ENCODE measurements at regions not wholly inside any gene's neighbourhood (a gene's known extent, or its start where the extent isn't known, plus 50 kb on each side); places are given as distances from the start of the nearest gene placed in this dataset.

GRCh38 chr5:4420177-4420576 is 720.0 kb upstream of the ADAMTS16 start:
- DNase-seq = no peak

- no peak for DNase-seq
Measured at GRCh38 chr5:4420681-4421080, 719.4 kb upstream of the ADAMTS16 start.

DNA sequence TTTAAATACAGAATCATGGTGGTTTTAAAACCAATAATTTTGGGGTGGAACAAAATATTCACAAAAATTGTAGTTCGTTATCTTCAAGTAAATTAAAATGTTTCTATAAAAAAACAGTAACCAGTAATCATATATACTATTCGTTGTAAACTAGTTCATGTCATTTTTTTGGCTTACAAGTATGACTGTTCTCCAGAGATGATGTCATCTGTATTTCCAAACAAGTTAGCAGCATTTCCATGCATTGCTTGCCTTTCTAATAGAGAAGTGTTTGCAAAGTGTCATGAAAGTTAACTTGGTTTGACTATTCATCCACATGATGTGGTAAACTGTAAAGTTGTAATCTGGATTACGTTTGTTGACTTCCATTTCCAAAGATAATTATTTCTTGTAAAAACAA is 717.9 kb upstream of the ADAMTS16 start:
- no peak for DNase-seq

DNA sequence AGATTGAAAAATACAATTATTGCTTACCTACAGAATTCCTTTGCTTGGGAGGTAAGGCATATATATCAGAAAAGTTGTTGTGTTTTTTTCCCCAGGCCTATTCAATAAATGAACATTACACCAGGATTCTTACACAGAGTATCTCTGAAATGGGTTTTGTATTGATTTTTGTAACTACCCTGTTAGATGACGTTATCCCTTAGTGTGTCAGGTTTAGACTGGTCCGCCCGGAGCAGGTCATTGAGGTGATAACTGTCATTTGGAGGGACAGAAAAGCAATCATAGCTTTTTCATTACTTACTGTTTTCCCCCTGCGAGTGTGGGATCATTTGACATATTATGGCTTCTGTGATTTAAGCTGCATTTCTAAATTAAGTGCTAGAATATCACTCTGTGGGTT is 715.2 kb upstream of the ADAMTS16 start:
- no peak for DNase-seq

- DNase-seq = no peak
Measured at GRCh38 chr5:4440536-4440935, 699.6 kb upstream of the ADAMTS16 start.

DNA sequence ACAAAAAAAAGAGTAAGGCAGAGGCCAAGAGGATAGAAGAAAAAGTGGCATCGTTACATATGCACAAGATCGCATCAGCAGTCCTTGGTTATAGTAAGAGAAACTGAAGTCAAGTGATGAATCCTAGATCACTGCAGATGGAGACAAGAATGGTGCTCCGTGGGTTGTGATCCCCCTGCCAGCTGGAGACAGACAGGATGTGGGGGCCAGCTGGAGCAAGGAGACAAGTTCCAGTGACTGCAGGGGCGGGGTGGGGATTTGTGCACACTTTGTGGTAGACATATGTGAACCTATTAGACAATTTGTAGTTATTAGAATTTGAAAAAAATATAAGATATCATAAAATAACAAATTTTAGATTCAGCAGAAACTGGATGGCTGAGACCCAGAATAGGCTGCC is 697.9 kb upstream of the ADAMTS16 start:
- no peak for DNase-seq

DNA sequence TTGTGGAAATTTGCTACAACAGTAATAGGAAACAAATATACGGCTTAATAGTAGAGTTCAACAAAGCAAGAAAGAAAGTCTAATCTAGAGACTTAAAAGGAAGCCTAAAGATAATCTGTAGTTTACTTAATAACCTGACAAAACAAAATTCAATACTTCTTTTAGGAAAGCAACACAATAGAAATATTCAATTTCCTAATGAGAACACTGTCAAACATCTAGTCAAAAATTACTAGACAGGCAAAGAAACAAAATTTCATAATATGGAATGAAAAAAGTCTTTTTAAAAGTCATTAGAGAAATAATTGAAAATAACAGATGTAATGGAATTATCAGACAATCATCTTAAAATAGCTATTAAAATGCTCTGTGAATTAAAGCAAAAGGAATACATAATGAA is 692.5 kb upstream of the ADAMTS16 start:
- DNase-seq = no peak

DNA sequence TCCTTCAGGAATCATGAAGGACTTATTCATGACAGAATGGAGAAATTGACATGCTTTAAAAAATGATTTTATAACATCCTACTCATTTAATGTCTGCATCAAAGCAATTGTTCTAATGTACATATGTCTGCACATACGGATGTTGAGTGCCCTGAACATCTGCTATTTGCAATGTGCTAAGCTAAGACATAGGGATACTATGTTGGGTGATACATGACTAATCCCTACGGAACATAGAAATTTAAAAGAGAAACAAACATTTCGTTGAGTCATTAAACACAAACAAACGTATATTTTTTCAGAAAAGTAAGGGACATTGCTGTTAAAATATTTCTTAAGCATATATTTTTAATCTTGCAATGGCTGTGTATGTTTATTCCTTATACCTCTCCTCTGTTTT is 686.5 kb upstream of the ADAMTS16 start:
- no peak for DNase-seq

- no peak for DNase-seq
Measured at GRCh38 chr5:4479426-4479825, 660.7 kb upstream of the ADAMTS16 start.

DNA sequence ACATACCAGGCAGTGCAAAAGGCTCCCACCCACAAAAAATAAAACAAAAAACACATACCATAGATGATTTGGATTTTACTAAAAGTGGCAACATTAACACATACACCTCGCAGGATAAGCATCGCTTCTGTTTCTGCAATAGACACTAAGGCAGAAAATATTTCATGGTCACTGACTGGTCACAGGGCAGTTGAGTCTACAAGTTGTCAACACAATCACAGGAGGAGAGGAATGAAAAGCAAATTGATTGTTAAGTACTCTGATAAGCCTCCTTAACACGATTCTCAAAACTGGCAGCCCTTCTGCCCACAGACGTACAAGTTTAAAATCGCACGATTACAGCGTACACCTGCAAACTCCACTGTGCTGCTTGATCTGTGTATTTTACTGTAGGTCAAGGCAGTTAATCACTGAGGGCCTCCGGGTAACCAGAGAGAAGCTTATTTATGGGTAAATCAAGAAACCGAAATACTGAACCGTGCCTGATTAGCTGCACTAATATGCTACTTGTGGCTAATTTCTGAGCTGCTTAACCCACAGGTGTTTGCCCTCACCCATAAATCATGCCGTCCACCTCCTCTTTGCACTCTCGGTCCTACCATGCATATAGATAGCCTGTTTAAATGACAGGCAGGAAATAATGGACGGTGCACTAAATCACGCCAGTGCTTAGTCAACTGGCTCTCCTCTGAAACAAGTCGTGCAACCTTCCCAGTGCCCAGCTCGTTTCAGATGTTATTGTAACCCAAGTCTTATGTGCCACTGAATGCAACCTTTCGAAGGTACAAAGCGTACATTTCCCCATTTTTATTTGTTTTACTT is 659.4 kb upstream of the ADAMTS16 start:
- DNase-seq = no peak

GRCh38 chr5:4487581-4487980 is 652.5 kb upstream of the ADAMTS16 start:
- DNase-seq = no peak

- DNase-seq = no peak
Measured at GRCh38 chr5:4511996-4512656, 628.0 kb upstream of the ADAMTS16 start.

DNA sequence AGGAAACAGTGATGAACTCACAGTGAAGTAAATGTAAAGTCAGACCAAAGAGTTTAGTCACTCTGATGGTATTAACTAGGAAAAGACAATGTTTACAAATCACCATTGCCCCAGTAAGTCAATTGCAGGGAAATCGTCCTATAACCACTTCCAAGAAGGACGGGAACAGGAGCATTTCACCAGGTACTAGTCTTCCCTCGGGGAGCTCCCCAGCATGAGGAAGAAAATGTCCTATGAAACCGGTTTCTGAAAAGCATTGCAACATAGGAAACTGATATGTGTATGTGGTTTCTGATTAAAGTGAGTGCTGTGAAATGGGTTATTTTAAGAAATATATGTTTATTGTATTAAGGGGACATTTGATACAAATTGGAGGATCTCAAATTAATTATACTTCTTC is 626.7 kb upstream of the ADAMTS16 start:
- DNase-seq = no peak

- DNase-seq = no peak
Measured at GRCh38 chr5:4514067-4514648, 626.0 kb upstream of the ADAMTS16 start.

DNA sequence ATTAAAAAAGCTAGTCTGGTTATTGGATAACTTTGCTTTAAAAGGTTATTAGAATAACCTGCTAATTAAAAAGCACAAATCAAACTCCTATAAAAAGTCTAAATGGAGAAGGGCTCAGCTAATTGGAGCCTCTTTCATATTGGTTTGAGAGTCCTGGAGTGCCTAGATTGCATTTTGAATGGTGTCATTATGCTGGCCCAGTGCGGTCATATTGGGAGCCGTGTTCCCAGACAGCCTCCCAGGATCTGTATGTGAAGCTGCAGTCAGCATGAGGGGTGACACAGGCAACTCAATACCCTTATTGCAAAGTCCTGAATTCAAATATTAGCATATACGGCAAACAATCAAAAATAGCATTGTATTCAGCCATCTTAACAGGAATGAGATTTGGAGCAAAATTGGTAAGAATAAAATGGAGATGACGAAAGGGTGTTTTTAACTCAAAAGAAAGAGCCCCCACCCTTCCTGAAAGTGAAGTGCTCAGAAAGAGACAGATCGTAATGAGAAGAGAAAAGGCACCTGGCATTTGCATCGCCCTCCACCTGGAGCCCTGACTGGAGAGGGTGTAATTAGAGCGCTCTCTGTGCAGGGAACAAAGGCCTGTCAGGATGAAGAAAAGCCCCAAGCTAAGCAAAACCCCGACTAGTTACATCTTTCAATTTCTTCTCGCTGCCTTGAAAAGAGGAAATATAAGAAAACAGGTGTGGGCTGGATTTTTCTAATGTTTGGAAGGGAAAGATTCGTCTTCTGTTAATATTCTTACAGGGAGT is 621.0 kb upstream of the ADAMTS16 start:
- no peak for DNase-seq

- no peak for DNase-seq
Measured at GRCh38 chr5:4520559-4520958, 619.6 kb upstream of the ADAMTS16 start.

DNA sequence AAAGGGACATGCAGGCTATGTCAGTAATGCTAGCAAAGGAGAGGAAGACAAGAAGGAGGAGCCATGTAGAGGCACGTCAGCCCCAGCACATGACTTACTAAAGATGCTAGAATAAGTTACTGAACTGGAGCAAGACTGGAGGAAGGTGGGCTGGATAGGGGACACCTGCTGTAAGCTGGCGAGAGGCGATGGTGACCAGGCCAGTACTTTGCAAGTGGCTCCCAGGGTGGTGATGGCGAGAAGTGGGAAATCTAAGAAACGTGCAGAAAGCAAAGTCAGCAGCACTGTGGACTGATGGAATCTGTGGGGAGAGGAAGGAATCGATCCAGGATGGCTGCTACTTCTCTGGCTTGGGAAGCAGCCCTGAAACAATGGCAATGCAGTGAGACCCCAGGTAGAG is 617.1 kb upstream of the ADAMTS16 start:
- DNase-seq = no peak

DNA sequence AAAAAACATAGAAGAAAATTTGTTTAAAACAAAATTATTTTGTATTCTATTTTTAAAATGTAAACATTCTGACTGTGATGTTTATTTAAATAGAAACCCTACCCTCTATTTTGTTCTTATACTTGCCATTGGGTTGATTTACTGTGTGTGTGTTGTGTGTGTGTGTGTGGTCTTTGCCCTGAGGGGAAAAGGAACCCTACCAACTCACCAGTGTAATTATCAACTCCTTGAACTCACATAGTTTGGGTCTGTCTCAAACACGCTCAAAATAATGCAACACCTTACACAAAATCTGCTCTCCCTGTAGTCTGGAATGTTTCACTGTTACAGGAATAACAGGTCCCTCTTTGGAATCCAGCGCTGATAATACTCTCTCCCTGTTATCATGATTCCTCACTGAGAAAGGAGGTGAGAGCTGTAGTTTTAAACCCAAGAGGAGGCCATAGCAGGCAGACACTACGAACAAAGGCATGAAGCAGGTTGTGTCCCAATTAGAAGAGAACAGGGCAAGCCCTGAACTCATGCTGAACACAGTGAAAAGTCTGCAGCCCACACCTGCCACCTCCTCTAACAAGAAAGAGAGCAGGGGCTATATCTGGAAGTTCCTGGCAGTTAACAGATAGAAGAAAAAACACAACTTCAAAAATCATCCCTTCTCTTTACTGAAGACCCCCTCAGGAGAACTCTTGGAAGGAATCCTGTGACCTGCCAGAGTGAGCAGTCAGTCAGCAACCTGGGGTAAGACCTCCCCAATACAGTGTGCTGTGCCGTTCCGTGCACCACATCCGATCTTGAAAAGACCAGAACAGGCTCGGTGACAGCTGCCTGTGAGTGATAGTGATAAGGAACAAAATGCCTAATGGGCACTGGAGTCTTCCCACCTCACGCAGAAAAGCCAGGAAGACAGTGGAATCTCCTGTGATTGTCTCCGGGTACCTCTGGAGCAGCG is 608.1 kb upstream of the ADAMTS16 start:
- DNase-seq = no peak

GRCh38 chr5:4532705-4533080 is 607.4 kb upstream of the ADAMTS16 start:
- no peak for DNase-seq

GRCh38 chr5:4533457-4534105 is 606.5 kb upstream of the ADAMTS16 start:
- DNase-seq = no peak

GRCh38 chr5:4537489-4537888 is 602.6 kb upstream of the ADAMTS16 start:
- DNase-seq = no peak

Data from activated naive CD4-positive, alpha-beta T cell treated with anti-CD3 and anti-CD28 coated beads, Interleukin-2, amount 50 U/mL, for 16 hours (primary cell).